Prostate gland (tissue), 2 donors: ENCODE measurements at regions not wholly inside any gene's neighbourhood (a gene's known extent, or its start where the extent isn't known, plus 50 kb on each side); places are given as distances from the start of the nearest gene placed in this dataset.

Source experiments
- DNase-seq: peaks from one replicate; pipeline ENCODE4 v3.0.0-alpha.2; 2019; ENCODE audit warnings: low spot score
- H3K27ac ChIP-seq, 2 donors: fragments of 200-600 bp; sonication (generic); 2 replicates each; pipeline ENCODE4 v1.5.1; 2017 to 2019
- H3K27me3 ChIP-seq: fragments of 200-600 bp; sonication (generic); replicated peaks from 2 replicates; pipeline ENCODE4 v1.5.1; 2019; ENCODE audit not compliant: insufficient read depth
- H3K36me3 ChIP-seq, 2 donors: fragments of 200-600 bp; sonication (generic); 1 replicate in 1 of 2; 2 replicates in 1 of 2; pipeline versions ENCODE4 v1.5.1 to v1.8.1; 2017 to 2019
- H3K4me1 ChIP-seq: fragments of 200-600 bp; sonication (generic); replicated peaks from 2 replicates; pipeline ENCODE4 v1.5.1; 2019
- H3K4me3 ChIP-seq, 2 donors: fragments of 200-600 bp; sonication (generic); 2 replicates each; pipeline ENCODE4 v1.5.1; 2017 to 2019
- H3K9me3 ChIP-seq: fragments of 200-600 bp; sonication (generic); 2 replicates; pipeline ENCODE4 v1.5.1; 2017
- CTCF ChIP-seq, 4 experiments: fragments of 200-600 bp in 2 of 4; fragments of 450-650 bp in 2 of 4; sonication (generic) in 2 of 4; IDR thresholded peaks; 1 replicate in 3 of 4; 2 replicates in 1 of 4; pipeline ENCODE4 v1.5.1; 2016 to 2019; ENCODE audit warnings: antibody characterized with exemption in 4 of 4, mild to moderate bottlenecking in 2 of 4, moderate library complexity in 2 of 4
- POLR2A ChIP-seq: fragments of 450-650 bp; IDR thresholded peaks from one replicate; pipeline ENCODE4 v1.6.1; 2016; ENCODE audit warnings: antibody characterized with exemption, mild to moderate bottlenecking
- POLR2AphosphoS5 ChIP-seq: sonication (generic); formaldehyde crosslinking; IDR thresholded peaks from one replicate; pipeline ENCODE4 v1.6.1; 2017; ENCODE audit warnings: antibody characterized with exemption
- WGBS: methylation state at CpG from one replicate; pipeline ENCODE4 v1.1.5; 2018; 5-methylcytosine and 5-hydroxymethylcytosine counted together
- intact Hi-C: fragments of 100-400 bp; cut with DNase I; formaldehyde crosslinking; loops from one replicate; pipeline ENCODE4 v1.14.2; 2022

- Histone ChIP-seq H3K27me3 (no peaks in the 10 kb centered on the region), H3K4me3 (no peak overlapping the region), H3K36me3 (no peaks in the 10 kb centered on the region), H3K9me3 (no peaks in the 10 kb centered on the region), H3K4me1 (no peaks in the 10 kb centered on the region), H3K27ac (no peak overlapping the region)
- DNase-seq = no peak
- WGBS = 60% methylated on average over 5 of the region's 5 CpGs
- TF ChIP-seq POLR2A (no peak), CTCF (IDR thresholded peaks at IDR 0.05) (no peak), POLR2AphosphoS5 (no peak)
- intact Hi-C loops = no loop called here
Observed at GRCh38 chr15:94098921-94099573, 132.3 kb upstream of the MCTP2 start.

- H3K36me3 ChIP-seq = no peaks in the 10 kb centered on the region
- TF ChIP-seq CTCF (IDR thresholded peaks at IDR 0.05) (no peak), POLR2A (no peak), POLR2AphosphoS5 (no peak)
- intact Hi-C loops = no loop called here
- H3K4me1 ChIP-seq = no peaks in the 10 kb centered on the region
- no peak for DNase-seq
- no peak overlapping the region for H3K4me3 ChIP-seq
- WGBS = 85% methylated on average over 6 of the region's 6 CpGs
- H3K27ac ChIP-seq = no peak overlapping the region
- H3K9me3 ChIP-seq = no peaks in the 10 kb centered on the region
- no peaks in the 10 kb centered on the region for H3K27me3 ChIP-seq
Observed at GRCh38 chr15:94097552-94097951, 133.8 kb upstream of the MCTP2 start.

- H3K36me3 ChIP-seq = no peaks in the 10 kb centered on the region
- no peak overlapping the region for H3K27ac ChIP-seq
- no peak overlapping the region for H3K4me3 ChIP-seq
- no peaks in the 10 kb centered on the region for H3K27me3 ChIP-seq
- intact Hi-C loops = no loop called here
- WGBS = 36% methylated on average over 1 of the region's 1 CpG
- H3K4me1 ChIP-seq = no peaks in the 10 kb centered on the region
- no peak for TF ChIP-seq CTCF (IDR thresholded peaks at IDR 0.05)
- TF ChIP-seq POLR2AphosphoS5 = no peak
- TF ChIP-seq POLR2A = no peak
- H3K9me3 ChIP-seq = no peaks in the 10 kb centered on the region
- no peak for DNase-seq
Observed at GRCh38 chr15:94094310-94094709, 137.1 kb upstream of the MCTP2 start.

GRCh38 chr15:94086341-94086740 lies 145.0 kb upstream of the MCTP2 start:
- no peak overlapping the region for H3K27ac ChIP-seq
- no peaks in the 10 kb centered on the region for H3K36me3 ChIP-seq
- DNase-seq = no peak
- no peaks in the 10 kb centered on the region for H3K9me3 ChIP-seq
- H3K4me1 ChIP-seq = no peaks in the 10 kb centered on the region
- no peak overlapping the region for H3K4me3 ChIP-seq
- no peaks in the 10 kb centered on the region for H3K27me3 ChIP-seq
- intact Hi-C loops = no loop called here
- TF ChIP-seq POLR2A (no peak), POLR2AphosphoS5 (no peak), CTCF (IDR thresholded peaks at IDR 0.05) (no peak)

GRCh38 chr15:94083467-94084052 lies 147.8 kb upstream of the MCTP2 start:
- Histone ChIP-seq H3K27ac (no peak overlapping the region), H3K9me3 (no peaks in the 10 kb centered on the region), H3K36me3 (no peaks in the 10 kb centered on the region), H3K4me1 (no peaks in the 10 kb centered on the region), H3K4me3 (no peak overlapping the region), H3K27me3 (no peaks in the 10 kb centered on the region)
- no peak for DNase-seq
- intact Hi-C loops = no loop called here
- WGBS = 66% methylated on average over 6 of the region's 6 CpGs
- TF ChIP-seq CTCF (IDR thresholded peaks at IDR 0.05) (no peak), POLR2AphosphoS5 (no peak), POLR2A (no peak)
